ENCODE measurements at regions not wholly inside any gene's neighbourhood (a gene's known extent, or its start where the extent isn't known, plus 50 kb on each side); places are given as distances from the start of the nearest gene placed in this dataset.

GRCh38 chr12:30002677-30003076, 218.9 kb upstream of the TMTC1 start:
- Histone ChIP-seq H3K27me3 (ENCODE audit: control insufficient read depth, insufficient read depth, low read length) (no peaks in the 10 kb centered on the region), H3K36me3 (ENCODE audit: control insufficient read depth, insufficient read depth, low read length) (no peaks in the 10 kb centered on the region), H3K9me3 (ENCODE audit: control insufficient read depth, insufficient read depth, low read length) (no peaks in the 10 kb centered on the region), H3K4me3 (ENCODE audit: low read length) (no peak overlapping the region), H3K27ac (ENCODE audit: low read length) (no peak overlapping the region), H3K4me1 (ENCODE audit: control insufficient read depth, insufficient read depth, low read length) (no peaks in the 10 kb centered on the region)
- intact Hi-C loops (cut with micrococcal nuclease): no loop called here
- no peaks in the 10 kb centered on the region for H3K27me3 Mint-ChIP-seq (ENCODE audit: low read depth in 2 of 2)
- no peaks in the 10 kb centered on the region for H3K36me3 Mint-ChIP-seq
- H3K4me3 Mint-ChIP-seq: no peak overlapping the region
- no peak overlapping the region for H3K27ac Mint-ChIP-seq
- WGBS (ENCODE audit: insufficient coverage): 84% methylated on average over 3 of the region's 5 CpGs
- TF ChIP-seq CTCF (IDR thresholded peaks at IDR 0.05): no peak
- no peaks in the 10 kb centered on the region for H3K4me1 Mint-ChIP-seq
- ATAC-seq (no peak), DNase-seq (no peak)
- peaks cover 0 to 6% of the 10 kb centered on the region in 2 donors for H3K9me3 Mint-ChIP-seq

GRCh38 chr12:30000401-30000800, 216.7 kb upstream of the TMTC1 start:
- ATAC-seq (no peak), DNase-seq (no peak)
- H3K4me1 Mint-ChIP-seq: no peaks in the 10 kb centered on the region
- Histone ChIP-seq H3K27me3 (ENCODE audit: control insufficient read depth, insufficient read depth, low read length) (no peaks in the 10 kb centered on the region), H3K36me3 (ENCODE audit: control insufficient read depth, insufficient read depth, low read length) (no peaks in the 10 kb centered on the region), H3K4me3 (ENCODE audit: low read length) (no peak overlapping the region), H3K27ac (ENCODE audit: low read length) (no peak overlapping the region), H3K4me1 (ENCODE audit: control insufficient read depth, insufficient read depth, low read length) (no peaks in the 10 kb centered on the region), H3K9me3 (ENCODE audit: control insufficient read depth, insufficient read depth, low read length) (no peaks in the 10 kb centered on the region)
- H3K27ac Mint-ChIP-seq: no peak overlapping the region
- H3K4me3 Mint-ChIP-seq: no peak overlapping the region
- TF ChIP-seq CTCF (IDR thresholded peaks at IDR 0.05): no peak
- 95% methylated on average over 1 of the region's 1 CpG for WGBS (ENCODE audit: insufficient coverage)
- intact Hi-C loops (cut with micrococcal nuclease): no loop called here
- no peaks in the 10 kb centered on the region for H3K27me3 Mint-ChIP-seq (ENCODE audit: low read depth in 2 of 2)
- peaks cover 3 to 10% of the 10 kb centered on the region in 2 donors for H3K9me3 Mint-ChIP-seq
- no peaks in the 10 kb centered on the region for H3K36me3 Mint-ChIP-seq

GRCh38 chr12:29996993-29997392, 213.3 kb upstream of the TMTC1 start:
- no peak for ATAC-seq
- no peak overlapping the region for H3K4me3 ChIP-seq (ENCODE audit: low read length)
- H3K4me1 Mint-ChIP-seq: no peaks in the 10 kb centered on the region
- H3K27ac Mint-ChIP-seq: no peak overlapping the region
- DNase-seq: no peak
- no peaks in the 10 kb centered on the region for H3K27me3 ChIP-seq (ENCODE audit: control insufficient read depth, insufficient read depth, low read length)
- H3K9me3 ChIP-seq (ENCODE audit: control insufficient read depth, insufficient read depth, low read length): no peaks in the 10 kb centered on the region
- H3K27me3 Mint-ChIP-seq (ENCODE audit: low read depth in 2 of 2): no peaks in the 10 kb centered on the region
- intact Hi-C loops (cut with micrococcal nuclease): no loop called here
- no peak overlapping the region for H3K27ac ChIP-seq (ENCODE audit: low read length)
- no peaks in the 10 kb centered on the region for H3K36me3 Mint-ChIP-seq
- H3K36me3 ChIP-seq (ENCODE audit: control insufficient read depth, insufficient read depth, low read length): no peaks in the 10 kb centered on the region
- H3K9me3 Mint-ChIP-seq: peaks cover 3 to 10% of the 10 kb centered on the region in 2 donors
- H3K4me3 Mint-ChIP-seq: no peak overlapping the region
- TF ChIP-seq CTCF (IDR thresholded peaks at IDR 0.05): no peak
- H3K4me1 ChIP-seq (ENCODE audit: control insufficient read depth, insufficient read depth, low read length): no peaks in the 10 kb centered on the region
- 86% methylated on average over 2 of the region's 3 CpGs for WGBS (ENCODE audit: insufficient coverage)

GRCh38 chr12:29992366-29992765, 208.6 kb upstream of the TMTC1 start:
- Histone ChIP-seq H3K9me3 (ENCODE audit: control insufficient read depth, insufficient read depth, low read length) (no peaks in the 10 kb centered on the region), H3K27ac (ENCODE audit: low read length) (no peak overlapping the region), H3K36me3 (ENCODE audit: control insufficient read depth, insufficient read depth, low read length) (no peaks in the 10 kb centered on the region), H3K4me3 (ENCODE audit: low read length) (no peak overlapping the region), H3K4me1 (ENCODE audit: control insufficient read depth, insufficient read depth, low read length) (no peaks in the 10 kb centered on the region), H3K27me3 (ENCODE audit: control insufficient read depth, insufficient read depth, low read length) (no peaks in the 10 kb centered on the region)
- Mint-ChIP-seq H3K4me1 (no peaks in the 10 kb centered on the region), H3K27me3 (ENCODE audit: low read depth in 2 of 2) (no peaks in the 10 kb centered on the region), H3K9me3 (peaks cover 7 to 9% of the 10 kb centered on the region in 2 donors), H3K36me3 (no peaks in the 10 kb centered on the region), H3K27ac (no peak overlapping the region), H3K4me3 (no peak overlapping the region)
- TF ChIP-seq CTCF (IDR thresholded peaks at IDR 0.05): no peak
- WGBS (ENCODE audit: insufficient coverage): 83% methylated on average over 2 of the region's 2 CpGs
- DNase-seq (no peak), ATAC-seq (no peak)
- intact Hi-C loops (cut with micrococcal nuclease): no loop called here

Measured in natural killer cell (primary cell).